HG02840 (cell line): ENCODE measurements at regions not wholly inside any gene's neighbourhood (a gene's known extent, or its start where the extent isn't known, plus 50 kb on each side); places are given as distances from the start of the nearest gene placed in this dataset.
"Not testable (repeated sequence)": the region's sequence is repeated elsewhere in the genome, so short reads cannot be mapped to it uniquely, and the experiment has no call there.

Experiments
- ATAC-seq: cut with Tn5 transposase; IDR thresholded peaks from one replicate; pipeline ENCODE4 v1.9.1; 2021; ENCODE audit warnings: mild to moderate bottlenecking, moderate library complexity, moderate number of reproducible peaks; ENCODE audit not compliant: unreplicated experiment, low FRiP score

DNA sequence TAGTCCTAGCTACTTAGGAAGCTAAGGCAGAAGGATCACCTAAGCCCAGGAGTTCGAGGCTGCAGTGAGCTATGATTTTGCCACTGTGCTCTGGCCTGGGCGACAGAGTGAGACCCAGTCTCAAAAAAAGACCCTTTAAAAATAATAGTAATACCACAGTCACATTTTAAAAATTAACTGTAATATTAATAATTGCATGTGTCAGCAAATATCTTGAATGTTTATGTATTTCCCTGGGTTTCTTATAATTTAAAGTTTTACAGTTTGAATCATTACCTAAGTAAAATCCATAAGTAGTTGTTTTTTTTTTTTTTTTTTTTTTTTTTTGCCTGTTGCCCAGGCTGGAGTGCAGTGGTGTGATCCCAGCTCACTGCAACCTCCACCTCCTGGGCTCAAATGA lies 69.2 kb downstream of the LYZL2 start:
- ATAC-seq, result no peak

DNA sequence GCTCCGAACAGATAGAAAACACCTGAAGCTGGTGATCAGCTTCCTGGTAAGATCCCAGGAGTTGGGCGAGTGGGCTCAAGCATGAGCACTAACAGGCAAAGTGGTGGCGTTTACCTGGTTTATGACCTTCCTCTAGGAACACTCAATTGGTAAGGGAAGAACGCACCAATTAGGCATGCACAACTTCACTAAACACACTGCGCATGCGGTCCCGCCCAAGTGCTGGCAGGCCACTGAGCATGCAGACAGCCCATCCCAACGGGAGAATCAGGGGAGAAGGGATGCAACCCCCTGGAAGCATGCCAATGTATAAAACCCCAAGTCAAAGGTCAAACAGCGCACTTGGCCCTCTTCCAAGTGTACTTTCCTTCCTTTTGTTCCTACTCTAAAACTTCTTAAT lies 70.4 kb downstream of the LYZL2 start:
- ATAC-seq, result no peak

DNA sequence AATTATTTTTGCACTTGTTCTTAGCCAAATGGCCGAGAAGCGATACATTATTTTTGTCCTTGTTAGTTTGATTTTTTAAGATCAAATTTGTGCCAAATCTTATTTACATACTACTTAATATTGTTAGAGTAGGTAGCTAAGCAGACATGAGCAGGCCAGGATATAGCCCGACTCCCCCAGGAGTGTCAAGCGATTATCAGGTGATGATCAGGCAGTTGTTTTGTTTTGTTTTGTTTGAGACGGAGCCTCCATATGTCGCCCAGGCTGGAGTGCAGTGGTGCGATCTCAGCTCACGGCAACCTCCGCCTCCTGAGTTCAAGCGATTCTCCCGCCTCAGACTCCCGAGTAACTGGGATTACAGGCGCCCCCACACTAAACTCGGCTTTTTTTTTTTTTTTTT lies 71.1 kb downstream of the LYZL2 start:
- no peak for ATAC-seq

GRCh38 chr10:30557884-30558283 lies 71.7 kb downstream of the LYZL2 start:
- ATAC-seq, result no peak

GRCh38 chr10:30556189-30556588 lies 73.4 kb downstream of the LYZL2 start:
- no peak for ATAC-seq

DNA sequence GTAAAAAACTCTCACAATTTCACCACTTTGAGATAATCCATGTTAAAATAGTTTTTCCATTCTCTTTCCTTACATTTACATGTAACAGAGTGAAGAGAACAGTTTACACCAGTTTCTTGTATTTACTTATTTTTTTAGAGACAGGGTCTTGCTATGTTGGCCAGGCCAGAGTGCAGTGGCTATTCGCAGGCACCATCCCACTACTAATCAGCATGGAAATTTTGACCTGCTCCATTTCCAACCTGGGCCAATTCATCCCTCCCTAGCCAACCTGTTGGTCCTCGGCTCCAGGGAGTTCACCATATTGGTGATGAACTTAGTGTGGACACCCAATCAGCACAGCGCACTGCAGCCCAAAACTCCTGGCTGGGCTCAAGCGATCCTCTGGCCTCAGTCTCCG lies 74.1 kb downstream of the LYZL2 start:
- ATAC-seq, result no peak

DNA sequence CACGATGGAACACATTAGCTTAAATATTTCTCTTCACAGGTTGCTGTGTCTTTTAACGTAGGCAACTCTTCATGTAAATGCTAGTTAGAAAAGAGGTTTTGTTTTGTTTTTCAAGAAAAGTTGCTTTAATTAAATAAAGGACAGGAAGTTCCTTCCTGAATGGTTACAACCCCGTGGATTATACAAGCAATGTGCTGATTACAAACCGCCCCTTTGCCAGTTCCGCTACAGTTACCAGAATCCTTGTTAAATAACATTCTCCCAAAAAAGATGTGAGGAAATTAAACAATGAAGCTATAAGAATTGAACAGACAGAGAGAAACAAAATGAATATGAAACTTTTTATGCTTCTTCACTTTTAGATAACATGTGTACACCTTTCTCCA lies 75.1 kb downstream of the LYZL2 start:
- ATAC-seq, result no peak

- no peak for ATAC-seq
These were observed 75.7 kb downstream of the LYZL2 start for GRCh38 chr10:30553626-30554439.

- no peak for ATAC-seq
These were observed 76.4 kb downstream of the LYZL2 start for GRCh38 chr10:30553018-30553625.

GRCh38 chr10:30550967-30551815 lies 78.4 kb downstream of the LYZL2 start:
- no peak for ATAC-seq

- ATAC-seq, result not testable (repeated sequence)
These were observed 80.3 kb downstream of the LYZL2 start for GRCh38 chr10:30549134-30549687.

DNA sequence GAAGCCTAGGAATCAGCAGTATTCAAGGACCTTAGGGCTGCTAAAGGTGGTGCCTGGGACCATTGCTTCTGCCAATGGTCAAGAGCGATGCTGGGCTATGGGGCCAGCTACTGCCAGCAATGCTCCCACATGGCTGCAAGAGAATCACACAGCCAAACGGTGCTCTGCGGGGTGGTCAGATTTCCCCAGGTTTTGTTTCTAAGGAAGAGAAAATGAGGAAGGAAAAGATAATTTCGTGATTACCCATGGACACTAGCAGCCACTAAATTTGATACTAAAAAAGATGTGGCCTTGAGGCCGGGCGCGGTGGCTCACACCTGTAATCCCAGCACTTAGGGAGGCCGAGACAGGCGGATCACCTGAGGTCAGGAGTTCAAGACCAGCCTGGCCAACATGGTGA lies 83.0 kb downstream of the LYZL2 start:
- no peak for ATAC-seq

DNA sequence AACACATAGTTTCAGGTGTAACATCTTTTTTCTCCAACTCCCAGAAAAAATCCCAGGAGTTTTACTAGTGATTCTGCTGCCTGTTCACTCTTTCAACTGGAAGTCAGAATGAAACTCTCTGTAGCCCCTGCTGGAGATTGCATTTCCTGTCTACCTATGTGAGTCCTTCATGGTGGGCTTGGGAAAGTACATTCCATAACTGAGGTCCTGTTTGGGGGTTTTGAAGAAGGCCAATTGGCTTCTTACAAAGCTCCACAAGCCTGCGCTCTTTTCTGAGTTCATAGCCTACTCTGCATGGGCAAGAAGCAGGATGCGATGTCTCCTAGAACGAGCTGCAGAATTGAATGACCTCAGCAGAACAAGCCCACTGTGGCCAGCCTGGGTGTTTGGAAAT lies 86.7 kb downstream of the LYZL2 start:
- ATAC-seq, result no peak

DNA sequence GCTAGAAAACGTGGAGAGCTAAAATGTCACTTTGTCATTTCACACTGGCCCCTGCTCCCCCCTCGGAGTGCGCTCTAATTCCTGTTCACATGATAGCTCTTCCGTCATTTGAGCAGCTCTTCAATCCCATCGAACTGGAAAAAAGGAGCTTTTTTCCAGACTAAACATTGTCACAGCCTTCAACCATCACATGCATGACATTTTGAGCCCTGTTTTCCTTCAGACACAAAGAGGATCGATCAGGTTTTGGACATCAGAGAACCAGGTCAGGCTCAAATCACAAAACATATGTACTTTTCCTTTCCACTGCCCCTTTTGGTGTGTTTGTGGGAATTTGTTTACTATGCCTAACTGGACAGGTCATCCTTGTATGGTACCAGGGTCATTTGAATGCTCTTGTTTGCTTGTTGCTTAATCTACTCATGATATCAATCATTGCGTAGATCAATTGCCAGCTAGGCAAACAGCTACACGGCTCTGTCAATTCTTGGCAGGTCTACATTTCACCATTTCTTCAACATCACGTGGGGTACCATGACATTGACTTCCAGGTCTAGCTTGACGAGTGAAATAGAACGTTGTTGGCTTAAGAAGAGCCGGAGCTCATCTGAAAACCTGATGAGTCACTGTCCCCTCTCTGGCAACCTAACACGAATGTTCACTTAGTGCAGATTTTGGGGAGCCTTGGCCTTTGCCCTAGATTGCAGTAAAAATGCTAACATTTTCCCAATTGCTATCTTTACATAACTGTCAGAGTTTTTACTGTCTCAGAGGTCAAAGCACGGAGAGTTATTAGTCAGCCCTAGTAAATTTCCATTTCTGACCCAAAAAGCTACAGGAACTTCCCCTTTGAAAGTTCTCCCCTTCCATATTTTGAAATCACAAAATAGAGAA lies 87.3 kb downstream of the LYZL2 start:
- no peak for ATAC-seq

- ATAC-seq, result no peak
These were observed 89.3 kb downstream of the LYZL2 start for GRCh38 chr10:30540276-30540675.

DNA sequence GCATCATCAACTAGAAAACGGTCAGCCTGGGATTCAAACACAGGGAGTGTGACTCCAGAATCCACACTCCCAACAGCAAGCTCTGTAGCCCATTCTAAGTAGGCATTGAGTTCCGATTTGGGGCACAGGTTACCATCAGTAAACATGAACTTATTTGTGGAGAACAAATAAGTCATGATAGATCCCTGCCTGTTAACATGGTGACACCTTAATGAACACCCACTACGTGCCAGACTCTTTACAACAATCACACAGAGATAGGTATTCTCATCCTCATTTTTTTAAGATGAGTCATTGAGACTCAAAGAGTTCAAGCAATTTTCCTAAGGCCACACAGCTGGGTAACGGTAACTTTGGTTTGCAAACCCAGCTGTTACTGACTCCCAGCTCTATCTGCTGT lies 91.5 kb downstream of the LYZL2 start:
- ATAC-seq, result no peak

DNA sequence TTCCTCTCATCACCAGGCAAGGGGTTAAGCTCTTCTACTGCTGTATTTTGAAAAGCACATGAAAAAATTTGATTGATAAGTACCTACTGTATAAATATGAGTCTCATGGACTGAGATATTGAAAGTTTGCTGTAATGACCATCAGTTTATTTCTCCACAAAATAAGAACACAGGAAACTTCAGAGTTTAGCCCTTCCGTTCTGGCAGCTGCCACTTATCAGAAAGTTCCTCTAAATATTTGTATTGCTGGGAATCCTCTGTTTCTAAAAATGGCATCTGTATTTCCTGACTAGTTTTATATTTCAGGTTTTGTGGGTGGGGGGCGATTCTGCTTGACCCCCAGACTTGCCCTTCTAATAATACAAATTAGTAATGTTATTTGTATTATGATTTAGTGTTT lies 92.0 kb downstream of the LYZL2 start:
- no peak for ATAC-seq

DNA sequence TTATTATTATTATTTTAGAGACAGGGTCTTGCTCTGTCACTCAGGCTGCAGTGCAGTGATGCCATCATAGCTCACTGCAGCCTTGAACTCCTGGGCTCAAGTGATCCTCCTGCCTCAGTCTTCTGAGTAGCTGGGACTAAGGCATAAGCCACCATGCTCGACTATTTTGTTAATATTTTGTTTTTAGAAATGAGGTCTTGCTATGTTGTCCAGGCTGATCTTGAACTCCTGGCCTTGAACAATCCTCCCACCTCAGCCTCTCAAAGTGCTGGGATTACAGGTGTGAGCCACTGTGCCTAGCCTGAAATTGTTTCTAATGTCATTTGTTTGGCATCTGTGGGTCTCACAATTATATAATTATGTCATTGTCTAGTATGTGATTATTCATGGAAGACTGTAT lies 92.4 kb downstream of the LYZL2 start:
- ATAC-seq, result not testable (repeated sequence)

GRCh38 chr10:30536578-30536977 lies 93.0 kb downstream of the LYZL2 start:
- no peak for ATAC-seq

DNA sequence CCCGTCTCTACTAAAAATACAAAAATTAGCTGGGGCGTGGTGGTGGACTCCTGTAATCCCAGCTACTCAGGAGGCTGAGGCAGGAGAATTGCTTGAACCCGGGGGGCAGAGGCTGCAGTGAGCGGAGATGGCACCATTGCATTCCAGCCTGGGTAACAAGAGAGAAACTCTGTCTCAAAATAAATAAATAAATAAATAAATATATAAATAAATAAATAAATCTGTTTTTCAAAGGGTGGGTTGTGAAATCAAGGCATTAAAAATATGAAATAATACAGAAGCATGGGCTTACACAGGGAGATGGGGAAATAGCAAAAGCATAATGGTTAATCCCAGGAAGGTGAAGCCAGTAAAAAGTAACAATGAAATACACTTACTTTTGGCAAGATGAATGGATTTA lies 93.9 kb downstream of the LYZL2 start:
- ATAC-seq, result no peak
